Stimulated activated CD4-positive, alpha-beta T cell treated with anti-CD3 and anti-CD28 coated beads, Interleukin-12 subunit alpha, Interleukin-12 subunit beta, amount 100 ng/mL, for 24 hours (primary cell): ENCODE measurements at regions not wholly inside any gene's neighbourhood (a gene's known extent, or its start where the extent isn't known, plus 50 kb on each side); places are given as distances from the start of the nearest gene placed in this dataset.
"Not testable (repeated sequence)": the region's sequence is repeated elsewhere in the genome, so short reads cannot be mapped to it uniquely, and the experiment has no call there.

ENCODE experiments used
- DNase-seq, 2 experiments: peaks; one replicate each; pipeline ENCODE4 v3.0.0-alpha.2; 2020; ENCODE audit warnings: low read depth in 2 of 2

DNA sequence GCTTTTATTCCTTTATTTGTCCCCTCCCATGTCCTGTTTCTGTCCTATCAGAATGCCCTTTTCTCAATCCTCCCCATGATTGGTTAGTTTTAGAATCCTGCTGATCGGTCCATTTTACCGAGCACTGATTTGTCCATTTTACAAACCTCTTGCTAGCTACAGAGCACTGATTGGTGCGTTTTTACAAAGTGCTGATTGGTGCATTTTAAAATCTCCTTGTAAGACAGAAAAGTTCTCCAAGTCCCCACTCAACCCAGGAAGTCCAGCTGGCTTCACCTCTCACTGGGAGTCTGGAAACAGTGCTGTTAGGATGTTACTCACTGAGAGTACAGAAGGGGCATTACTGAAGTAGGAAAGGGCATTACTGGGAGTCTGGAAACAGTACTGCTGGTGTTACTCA is 461.7 kb upstream of the CDH4 start:
- DNase-seq, result not testable (repeated sequence)

DNA sequence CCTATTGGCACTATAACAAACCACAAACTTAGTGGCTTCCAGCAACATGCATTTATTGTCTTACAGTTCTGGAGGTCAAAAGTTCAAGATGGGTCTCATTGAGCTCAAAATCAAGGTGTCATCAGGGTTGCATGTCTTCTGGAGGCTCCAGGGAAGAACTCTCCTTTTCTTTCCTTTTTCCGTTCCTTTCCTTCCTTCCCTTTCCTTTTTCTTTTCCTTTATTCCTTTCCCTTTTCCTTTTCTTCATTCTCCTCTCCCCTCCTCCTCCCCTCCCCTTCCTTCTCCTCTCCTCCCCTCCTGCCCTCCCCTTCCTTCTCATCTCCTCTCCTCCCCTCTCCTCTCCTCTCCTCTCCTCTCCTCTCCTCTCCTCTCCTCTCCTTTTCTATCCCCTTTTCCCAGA is 460.2 kb upstream of the CDH4 start:
- DNase-seq, result no peak

DNA sequence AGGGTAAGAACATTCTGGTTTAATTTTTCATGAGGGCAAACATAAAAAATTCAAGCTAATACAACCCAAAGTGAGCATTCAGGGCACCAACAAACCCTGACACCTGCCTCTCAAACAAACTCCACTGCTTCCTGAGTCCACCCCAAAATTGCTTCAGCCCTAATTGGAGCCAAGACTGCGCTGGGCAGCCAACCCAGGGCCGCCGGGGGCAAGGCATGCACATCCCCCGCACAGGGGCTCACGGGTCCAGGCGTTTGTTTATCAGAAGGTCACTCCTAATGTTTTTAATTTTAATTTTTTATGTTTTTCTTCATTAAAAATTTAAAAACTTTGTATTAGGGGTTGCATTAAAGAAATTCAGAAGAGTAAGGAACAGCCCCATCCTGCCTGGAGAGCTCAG is 459.1 kb upstream of the CDH4 start:
- no peak for DNase-seq

DNA sequence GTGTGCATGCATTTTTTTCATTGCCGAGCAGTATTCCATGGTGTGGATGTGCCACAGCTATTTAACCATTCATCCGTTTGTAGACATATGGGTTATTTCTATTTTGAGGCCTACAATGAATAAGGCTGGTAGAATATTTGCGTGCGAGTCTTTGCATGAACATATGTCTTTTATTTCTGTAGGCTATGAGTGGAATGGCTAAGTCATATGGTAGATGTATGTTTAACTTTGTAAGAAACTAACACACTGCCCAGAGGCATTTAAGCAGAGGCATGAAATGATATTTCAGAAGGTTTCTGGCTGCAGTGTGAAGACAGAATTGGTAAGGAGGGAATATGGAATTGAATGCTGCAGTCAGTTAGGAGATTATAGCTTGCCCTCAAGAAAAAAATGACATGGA is 457.4 kb upstream of the CDH4 start:
- DNase-seq, result no peak

DNA sequence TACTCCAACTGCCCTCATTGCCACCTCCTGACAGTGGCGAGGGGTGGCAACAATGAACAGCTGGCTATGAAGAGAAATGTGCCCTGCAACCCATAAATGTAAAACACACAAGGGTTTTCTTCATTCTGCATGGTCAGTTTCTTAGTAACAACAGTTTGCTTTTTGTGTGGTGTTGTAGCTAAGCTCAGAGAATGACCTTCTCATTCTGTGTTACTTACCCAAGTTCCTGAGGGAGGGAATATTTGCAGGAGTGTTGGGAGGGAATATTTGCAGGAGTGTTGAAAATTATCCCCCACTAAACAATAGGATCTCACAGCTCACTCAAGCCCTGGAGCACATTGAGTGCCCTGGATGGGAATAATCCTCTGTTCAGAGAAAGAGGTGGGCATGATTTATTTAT is 456.4 kb upstream of the CDH4 start:
- DNase-seq, result no peak

DNA sequence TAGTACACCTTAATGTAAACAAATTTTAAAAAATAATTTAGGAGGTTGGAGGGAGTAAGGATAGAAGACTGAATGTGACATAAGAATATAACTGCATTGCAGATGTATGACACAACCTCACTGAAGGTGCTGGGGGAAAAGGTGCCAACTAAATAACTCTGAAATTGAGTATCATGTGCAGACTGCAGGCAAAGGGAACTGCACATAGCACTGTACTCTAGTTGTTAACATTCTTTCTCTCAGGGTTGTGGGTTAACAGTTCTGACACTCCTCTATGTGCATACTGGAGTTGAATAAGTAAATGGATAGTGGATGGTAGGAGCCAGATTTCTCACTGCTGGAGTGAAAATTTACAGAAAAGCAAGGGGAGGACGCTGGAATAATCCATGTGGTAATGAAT is 451.9 kb upstream of the CDH4 start:
- no peak for DNase-seq

DNA sequence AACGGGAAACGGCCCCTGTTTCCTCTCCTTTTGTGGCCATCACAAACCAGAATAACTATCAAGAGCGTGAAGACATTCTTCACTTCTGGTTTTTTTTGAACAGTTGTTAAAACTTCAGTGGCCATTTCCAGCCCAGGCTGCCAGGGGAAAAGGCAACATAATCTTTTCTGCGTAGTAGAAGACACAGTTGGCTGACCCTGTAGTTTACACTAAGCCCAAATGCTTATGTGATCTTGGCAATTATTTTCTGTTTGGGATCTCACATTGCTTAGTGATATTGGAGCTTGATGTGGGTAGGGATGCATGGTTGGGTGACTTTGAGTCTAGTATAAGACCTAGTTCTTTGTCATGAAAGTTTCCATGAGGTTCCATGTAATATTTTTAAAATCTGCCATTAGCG is 449.4 kb upstream of the CDH4 start:
- no peak for DNase-seq

DNA sequence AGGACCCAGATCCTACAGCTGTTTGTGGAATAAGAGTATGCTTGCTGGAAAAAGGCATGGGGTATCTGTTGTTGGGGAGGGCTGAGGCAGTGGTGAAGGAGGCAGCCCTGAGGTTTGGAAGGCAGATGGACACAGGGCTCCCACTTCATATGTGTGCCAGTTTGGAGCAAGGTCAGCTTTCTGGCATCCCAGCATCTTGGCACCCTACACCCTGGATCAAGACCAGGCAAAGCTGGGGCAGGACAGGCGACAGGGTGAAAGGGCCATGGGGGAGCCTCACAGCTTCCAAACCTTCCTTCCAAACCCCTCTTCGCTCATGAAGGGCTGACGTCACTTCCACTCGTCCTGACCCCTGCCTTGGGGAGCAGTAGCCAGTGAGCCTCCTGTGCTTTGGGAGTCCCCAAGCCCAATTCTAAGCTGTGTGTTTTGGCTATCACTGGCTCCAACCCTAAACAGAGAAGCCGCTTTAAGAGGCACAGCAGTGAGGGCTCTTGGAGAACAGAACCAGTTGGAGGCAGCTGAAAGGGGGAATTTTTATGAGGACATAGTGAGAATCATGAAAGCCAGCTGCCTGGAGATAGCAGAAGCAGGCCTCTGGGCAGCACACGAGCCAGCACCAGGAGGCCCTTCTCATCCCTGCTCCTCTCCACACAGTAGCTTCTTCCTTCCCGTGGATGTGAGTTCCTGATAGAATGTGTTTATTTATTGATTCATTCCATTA is 448.6 kb upstream of the CDH4 start:
- no peak for DNase-seq

DNA sequence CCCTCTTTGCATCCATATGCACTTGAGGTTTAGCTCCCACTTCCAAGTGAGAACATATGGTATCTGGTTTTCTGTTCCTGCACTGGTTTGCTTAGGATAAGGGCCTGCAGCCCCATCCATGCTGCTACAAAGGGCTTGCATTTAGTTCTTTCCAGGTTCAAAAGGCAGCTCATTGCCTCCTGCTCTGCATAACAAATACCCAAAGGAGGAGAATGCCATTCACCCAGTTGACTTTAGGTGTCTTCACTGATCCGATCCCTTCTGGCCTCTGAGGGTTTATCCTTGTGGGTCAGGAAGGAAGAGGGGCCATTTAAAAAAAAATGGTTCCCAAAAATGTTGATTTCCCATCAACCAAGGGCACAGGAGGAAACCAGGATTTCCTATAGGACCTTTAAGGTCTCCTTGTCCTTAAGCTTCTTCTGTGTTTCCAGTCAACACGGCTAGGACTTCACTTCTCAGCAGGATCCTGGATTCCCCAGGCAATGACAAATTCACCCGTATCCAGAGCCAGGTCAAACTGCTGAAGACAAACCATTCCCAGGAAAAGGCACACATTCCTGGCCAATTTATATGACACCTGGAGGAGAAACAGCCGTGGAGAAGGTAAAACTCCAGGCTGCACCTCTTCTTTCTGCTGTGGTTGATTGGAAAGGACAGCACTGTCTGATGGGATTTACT is 447.7 kb upstream of the CDH4 start:
- DNase-seq, result no peak

DNA sequence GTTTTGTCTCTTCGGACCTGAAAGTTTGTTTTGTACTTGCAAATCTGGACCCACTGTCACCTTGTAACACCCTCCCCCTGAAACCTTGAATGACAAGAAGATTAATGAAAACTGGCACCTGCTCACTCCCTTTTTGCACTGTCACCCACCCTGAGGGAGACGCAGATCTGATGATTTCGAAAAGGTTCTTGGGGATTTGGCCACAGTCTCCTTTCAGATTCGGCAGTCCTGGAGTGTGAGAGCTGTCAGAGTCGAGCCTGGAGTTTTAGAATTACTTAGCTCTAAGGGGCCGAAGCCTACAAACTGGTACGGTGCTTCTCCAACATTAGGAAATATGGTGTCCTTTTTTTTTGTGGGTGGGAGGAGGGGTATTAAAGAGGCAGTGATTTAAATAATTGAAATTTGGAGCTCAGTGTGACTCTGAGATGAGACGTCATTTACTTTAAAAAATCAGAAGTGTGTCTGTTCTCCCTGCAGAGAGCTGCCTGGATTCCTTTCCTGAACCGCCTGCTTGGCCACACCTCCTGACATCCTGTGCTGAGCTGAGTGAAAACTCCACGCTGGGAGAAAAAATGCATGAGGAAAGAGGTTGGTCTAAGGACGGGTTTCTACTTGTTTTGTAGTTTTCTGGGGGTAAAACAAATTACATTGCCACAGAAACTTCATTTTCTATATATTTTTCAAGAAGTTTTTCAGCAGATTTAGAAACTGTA is 447.0 kb upstream of the CDH4 start:
- no peak for DNase-seq

DNA sequence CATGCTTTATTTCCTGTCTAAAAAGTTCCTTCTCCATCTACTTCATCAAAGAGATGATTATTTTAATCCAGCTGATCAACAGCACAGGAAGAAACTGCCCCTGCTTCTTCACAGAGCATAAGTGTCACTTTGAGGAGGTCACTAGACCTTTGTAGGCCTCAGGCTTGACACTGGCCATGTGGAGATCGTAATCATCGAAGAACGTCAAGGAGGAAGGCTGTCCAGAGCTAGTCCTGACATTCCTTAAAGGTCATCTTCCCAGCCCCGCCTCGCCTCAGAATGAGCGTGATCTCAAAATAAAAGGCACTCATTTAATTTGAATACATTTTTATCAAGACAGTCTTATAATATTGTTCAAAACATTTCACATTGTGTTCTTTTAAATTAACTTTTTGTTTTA is 445.7 kb upstream of the CDH4 start:
- no peak for DNase-seq

DNA sequence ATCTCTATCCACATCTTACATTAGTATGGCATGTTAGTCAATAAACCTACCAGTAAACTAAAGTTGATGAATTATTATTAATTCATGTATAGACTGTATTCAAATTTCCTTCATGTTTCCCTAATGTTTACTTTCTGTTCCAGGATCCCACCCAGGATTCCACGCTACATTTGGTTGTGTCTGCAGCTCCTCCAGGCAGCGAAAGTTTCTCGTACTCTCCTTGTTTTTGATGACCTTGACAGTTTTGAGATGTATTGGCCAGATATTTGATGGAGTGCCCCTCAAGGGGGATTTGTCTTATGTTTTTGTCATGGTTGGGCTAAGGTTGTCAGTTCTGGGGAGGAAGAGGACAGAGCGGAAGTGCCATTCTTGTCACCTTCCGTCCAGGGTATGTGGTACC is 445.2 kb upstream of the CDH4 start:
- DNase-seq, result no peak

DNA sequence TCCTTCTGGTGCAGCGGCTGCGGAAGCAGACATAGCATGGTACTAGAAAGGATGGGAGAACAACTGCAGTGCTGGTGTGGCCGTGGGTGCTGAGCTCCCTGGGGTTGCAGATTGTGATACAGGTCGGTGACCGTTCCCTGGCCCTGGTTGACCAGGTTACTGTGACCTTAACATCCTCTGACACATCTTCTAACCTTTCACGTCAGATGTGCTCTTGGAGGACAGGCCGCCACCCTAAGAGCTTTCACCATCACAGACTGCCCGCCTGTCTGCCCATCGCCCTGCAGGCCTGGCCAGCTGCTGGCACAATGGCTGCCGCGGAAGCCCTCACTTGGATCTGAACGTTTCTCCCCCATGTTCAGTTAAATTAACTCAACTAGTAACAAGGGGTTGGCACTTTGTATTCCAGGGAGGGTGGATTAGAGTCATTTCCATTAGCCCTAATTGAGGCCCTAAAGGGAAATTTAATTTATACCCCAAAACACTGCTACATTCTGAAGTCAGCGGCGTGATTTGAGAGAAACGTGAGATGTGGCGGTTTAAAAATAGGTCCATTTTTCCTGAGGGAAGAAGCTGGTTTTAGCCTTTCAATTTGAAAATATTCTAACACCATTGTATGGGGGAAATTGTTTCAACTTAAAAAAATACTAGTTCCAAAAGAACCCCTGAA is 443.9 kb upstream of the CDH4 start:
- DNase-seq, result no peak

DNA sequence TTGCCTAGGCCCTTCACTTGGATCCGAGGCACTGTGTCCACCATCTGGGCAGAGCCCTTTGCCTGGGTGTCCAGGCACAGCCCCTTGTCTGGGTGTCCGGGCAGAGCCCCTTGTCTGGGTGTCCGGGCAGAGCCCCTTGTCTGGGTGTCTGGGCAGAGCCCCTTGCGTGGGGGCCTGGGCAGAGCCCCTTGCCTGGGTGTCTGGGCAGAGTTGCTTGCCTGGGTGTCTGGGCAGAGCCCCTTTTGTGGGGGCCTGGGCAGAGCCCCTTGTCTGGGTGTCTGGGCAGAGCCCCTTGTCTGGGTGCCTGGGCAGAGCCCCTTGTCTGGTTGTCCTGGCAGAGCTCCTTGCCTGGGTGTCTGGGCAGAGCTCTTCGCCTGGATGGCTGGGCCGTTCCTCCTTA is 443.4 kb upstream of the CDH4 start:
- DNase-seq, result no peak

DNA sequence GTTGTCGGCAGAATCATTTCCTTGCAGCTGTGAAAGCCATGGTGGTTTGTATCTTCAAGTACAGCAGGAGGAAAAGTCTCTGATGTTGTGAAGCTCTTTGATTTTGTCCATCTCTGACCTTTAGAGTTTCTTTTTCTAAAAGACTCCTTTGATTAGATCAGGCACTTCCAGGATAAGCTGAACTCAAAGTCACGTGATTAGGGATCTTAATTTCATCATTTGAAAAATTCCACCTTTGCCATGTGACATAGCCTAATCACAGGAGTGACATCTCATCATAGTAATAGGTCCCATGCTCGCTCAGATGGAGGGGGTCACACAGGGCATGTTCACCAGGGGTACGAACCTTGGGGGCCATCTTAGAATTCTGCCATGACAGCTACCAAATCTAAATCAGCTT is 441.5 kb upstream of the CDH4 start:
- no peak for DNase-seq

DNA sequence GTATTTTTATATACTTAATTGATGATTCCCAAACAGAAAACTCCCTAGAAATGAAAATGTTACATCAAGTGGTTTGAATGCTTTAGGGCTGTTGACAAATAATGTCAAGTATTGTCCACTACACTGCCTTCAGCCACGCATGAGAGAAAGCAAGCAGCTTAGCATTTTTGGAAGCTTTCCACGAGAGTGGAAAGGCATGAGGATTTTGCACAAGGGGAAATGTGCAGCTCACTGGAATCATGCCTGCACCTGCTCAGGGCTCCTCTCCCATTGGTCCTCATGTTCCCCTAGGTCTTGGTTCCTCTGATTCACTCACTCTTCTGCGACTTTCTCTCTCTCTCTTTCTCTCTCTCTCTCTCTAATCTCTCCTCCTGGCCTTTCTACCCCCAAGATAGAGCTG is 439.5 kb upstream of the CDH4 start:
- no peak for DNase-seq

DNA sequence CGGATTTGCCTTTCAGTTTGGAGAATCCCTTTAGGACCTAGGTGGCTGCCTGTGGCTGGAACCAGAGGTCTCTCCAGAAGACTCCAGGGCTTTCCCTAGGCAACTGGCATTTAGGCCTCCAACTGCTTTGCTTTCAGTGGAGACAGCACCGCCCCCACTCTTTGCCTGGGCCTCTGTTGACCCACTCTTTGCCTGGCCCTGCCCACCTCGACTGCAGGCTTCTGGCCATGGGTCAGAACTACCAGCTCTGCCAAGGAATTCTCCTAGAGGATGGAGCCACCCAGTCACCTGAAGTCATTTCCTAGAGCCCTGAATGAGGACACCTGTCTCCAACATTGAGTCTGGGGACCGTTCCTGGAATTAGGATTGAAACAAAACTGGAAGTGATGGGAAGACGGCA is 439.0 kb upstream of the CDH4 start:
- no peak for DNase-seq

DNA sequence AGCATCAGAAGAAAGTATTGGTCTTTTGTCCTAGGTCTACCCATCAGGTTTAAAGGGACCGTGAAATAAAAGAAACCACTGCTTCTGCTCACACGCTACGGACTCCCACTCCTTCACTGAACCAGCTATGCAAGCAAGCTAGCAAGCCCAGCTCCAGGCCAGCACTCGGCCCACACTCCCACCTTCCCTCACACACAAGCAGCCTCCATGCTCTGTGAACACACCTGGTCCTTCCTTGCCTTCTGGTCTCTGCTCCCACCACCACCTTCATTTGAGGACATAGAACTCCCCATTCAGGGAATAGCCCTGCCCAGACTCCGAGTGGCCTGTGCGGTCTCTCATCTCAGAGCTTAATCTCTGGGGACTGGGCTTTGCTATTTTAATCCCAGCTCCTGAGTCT is 436.4 kb upstream of the CDH4 start:
- no peak for DNase-seq

DNA sequence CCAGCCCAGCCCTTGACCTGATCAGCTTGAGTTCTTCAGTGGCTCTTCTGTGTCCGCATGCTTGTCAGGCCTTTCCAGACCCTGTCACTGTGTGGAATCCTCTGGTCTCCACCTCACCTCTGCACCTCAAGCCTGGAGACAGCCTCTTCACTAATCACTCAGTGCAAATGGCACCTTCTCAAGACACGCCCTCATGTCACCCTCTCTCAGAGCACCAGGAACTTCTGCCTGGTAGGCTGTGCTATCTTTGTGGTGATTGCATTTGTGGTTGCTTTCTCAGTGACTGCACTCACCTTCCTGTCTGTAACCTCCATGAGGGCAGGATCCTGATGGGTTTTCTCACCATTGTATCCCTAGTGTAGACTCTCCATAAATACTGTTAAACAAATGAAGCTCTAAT is 435.2 kb upstream of the CDH4 start:
- no peak for DNase-seq

DNA sequence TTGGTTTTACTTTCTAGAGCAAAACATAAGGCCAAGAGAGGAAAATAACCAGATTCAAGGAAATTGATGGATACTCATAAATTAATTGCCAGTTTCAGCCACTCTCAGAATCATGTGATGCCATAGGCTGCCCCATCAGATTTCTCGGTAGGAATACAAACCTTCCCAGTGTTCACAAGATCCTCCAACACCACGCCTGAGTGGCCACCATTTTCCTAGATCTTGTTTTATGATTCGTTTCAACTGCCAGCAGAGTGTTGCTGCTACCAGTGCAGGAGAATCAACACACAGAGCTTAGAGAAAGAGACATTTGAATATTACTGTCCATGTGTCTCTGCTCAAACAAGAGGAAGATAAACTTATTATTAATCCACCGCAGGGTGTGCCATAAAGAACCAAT is 434.2 kb upstream of the CDH4 start:
- DNase-seq, result no peak

DNA sequence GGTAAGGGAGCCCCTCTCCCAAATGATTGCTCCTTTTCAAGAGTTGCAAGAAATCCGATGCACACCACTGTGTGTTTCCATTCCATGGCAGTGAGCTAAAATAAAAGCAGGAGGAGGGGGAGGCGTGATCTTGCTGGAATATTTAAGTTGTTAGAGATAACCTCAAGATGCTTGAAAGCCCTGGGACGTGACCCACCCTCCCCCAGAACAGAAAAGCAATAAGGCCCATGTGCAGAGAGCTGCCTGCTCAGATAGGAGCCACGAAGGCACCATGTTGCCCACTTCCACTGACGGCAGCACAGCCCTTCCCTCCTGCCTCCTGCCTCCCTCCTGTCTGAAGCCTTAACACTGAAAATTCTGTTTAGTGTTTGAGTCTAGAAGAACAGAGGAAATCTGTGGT is 432.6 kb upstream of the CDH4 start:
- DNase-seq, result no peak

DNA sequence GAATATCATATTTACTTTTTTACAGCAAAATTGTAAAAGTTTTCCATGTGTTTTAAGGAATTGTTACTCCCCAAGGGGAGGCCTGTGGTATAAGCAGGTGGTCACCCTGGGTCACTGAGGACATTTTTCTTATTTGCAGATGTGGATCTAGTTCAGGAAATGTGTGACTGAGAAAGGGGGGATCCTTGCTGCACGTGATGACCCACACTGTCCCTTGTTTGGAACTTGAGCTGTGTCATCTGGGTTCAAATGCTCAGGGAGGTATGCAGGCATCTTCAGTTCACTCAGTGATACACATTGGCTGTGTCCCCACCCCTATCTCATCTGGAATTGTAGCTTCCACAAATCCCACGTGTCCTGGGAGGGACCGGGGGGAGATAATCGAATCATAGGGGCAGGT is 431.9 kb upstream of the CDH4 start:
- no peak for DNase-seq

DNA sequence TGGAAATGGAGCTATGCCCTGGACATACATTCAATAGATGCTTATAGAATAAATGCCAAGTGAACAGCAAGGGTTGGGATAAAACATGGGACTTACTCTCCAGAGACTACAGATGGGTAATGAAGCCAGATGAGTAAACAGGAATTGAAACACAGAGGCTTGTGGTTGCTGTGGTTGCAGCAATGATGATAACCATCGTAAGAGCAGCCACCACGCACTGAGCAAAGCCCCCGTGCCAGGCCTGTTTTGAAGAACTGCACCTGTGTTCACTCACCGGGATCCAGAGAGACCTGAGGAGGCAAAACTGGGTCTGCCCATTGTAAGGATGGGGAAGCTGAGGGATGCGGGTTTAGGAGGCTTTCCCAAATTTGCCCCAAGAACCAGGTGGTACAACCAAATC is 431.1 kb upstream of the CDH4 start:
- peak in 1 of 2 experiments; percentile 1 for DNase-seq
